IMR-90 (cell line): ENCODE measurements at regions not wholly inside any gene's neighbourhood (a gene's known extent, or its start where the extent isn't known, plus 50 kb on each side); places are given as distances from the start of the nearest gene placed in this dataset.

ENCODE experiments used
- ATAC-seq: fragments of 200-7000 bp; cut with Tn5 transposase; 2 replicates; pipeline ENCODE4 v1.9.1; 2020; ENCODE audit warnings: low read depth, mild to moderate bottlenecking, moderate library complexity
- BruUV-seq: library from RNA; stranded (reverse); fragments of 400-500 nt; replicated peaks from 2 replicates; lab custom pipeline; 2021; lab: Mats Ljungman, UMichigan
- CTCF ChIA-PET: fragments of 300-600 bp; formaldehyde crosslinking; extraction: SDS; loops from one replicate; lab custom pipeline; 2021; ENCODE audit warnings: antibody characterized with exemption; lab: Yijun Ruan, JAX
- POLR2A ChIA-PET: fragments of 300-600 bp; sonication (Branson Sonifier 250); formaldehyde crosslinking; loops from one replicate; lab custom pipeline; 2022; ENCODE audit warnings: antibody characterized with exemption; ENCODE audit not compliant: unreplicated experiment; lab: Charles Lee
- DNase-seq: peaks from one replicate; pipeline ENCODE4 v3.0.0; 2013
- H2AFZ ChIP-seq: replicated peaks from 2 replicates; pipeline ENCODE3; 2013; ENCODE audit warnings: low read length, mild to moderate bottlenecking; ENCODE audit not compliant: poor library complexity
- H2AK5ac ChIP-seq: 2 replicates; pipeline ENCODE4 v1.6.1; 2013; ENCODE audit warnings: low read depth, low read length, inconsistent platforms
- H2AK9ac ChIP-seq: replicated peaks from 2 replicates; pipeline ENCODE3; 2013; ENCODE audit warnings: mild to moderate bottlenecking, low read depth, low read length, moderate library complexity; ENCODE audit not compliant: poor library complexity
- H2BK120ac ChIP-seq: 2 replicates; pipeline ENCODE4 v1.6.1; 2013; ENCODE audit warnings: low read depth, low read length, inconsistent platforms
- H2BK15ac ChIP-seq: 3 replicates; pipeline ENCODE4 v1.6.1; 2013; ENCODE audit warnings: low read depth, low read length, inconsistent platforms
- H2BK20ac ChIP-seq: 2 replicates; pipeline ENCODE4 v1.6.1; 2013; ENCODE audit warnings: low read depth, mild to moderate bottlenecking, inconsistent platforms, low read length, moderate library complexity
- H2BK5ac ChIP-seq: 2 replicates; pipeline ENCODE4 v1.6.1; 2013; ENCODE audit warnings: mild to moderate bottlenecking, low read depth, low read length, inconsistent platforms; ENCODE audit not compliant: poor library complexity, severe bottlenecking
- H3K14ac ChIP-seq: replicated peaks from 2 replicates; pipeline ENCODE4 v1.6.1; 2013; ENCODE audit warnings: low read depth, low read length, inconsistent platforms
- H3K18ac ChIP-seq: 2 replicates; pipeline ENCODE4 v1.6.1; 2013; ENCODE audit warnings: low read depth, low read length, control low read depth
- H3K23ac ChIP-seq: 2 replicates; pipeline ENCODE4 v1.6.1; 2013; ENCODE audit warnings: low read depth, low read length, inconsistent platforms
- H3K27ac ChIP-seq: 2 replicates; pipeline ENCODE4 v1.5.1; 2013; ENCODE audit warnings: mild to moderate bottlenecking, control low read depth, low read length; ENCODE audit not compliant: insufficient read depth
- H3K27me3 ChIP-seq: 2 replicates; pipeline ENCODE4 v1.6.1; 2013; ENCODE audit warnings: low read length; ENCODE audit not compliant: control insufficient read depth, insufficient read depth
- H3K36me3 ChIP-seq: 2 replicates; pipeline ENCODE4 v1.6.1; 2013; ENCODE audit warnings: low read length, mixed read lengths; ENCODE audit not compliant: control insufficient read depth, insufficient read depth
- H3K4ac ChIP-seq: 2 replicates; pipeline ENCODE4 v1.6.1; 2013; ENCODE audit warnings: low read depth, low read length, inconsistent platforms
- H3K4me1 ChIP-seq: 2 replicates; pipeline ENCODE4 v1.6.1; 2013; ENCODE audit warnings: low read length, mixed read lengths; ENCODE audit not compliant: control insufficient read depth, insufficient read depth
- H3K4me2 ChIP-seq: 2 replicates; pipeline ENCODE4 v1.6.1; 2013; ENCODE audit warnings: low read depth, mild to moderate bottlenecking, control low read depth, low read length, moderate library complexity
- H3K4me3 ChIP-seq: 2 replicates; pipeline ENCODE4 v1.5.1; 2013; ENCODE audit warnings: low read depth, mild to moderate bottlenecking, control low read depth, low read length, moderate library complexity; ENCODE audit not compliant: insufficient read depth
- H3K56ac ChIP-seq: 2 replicates; pipeline ENCODE4 v1.6.1; 2013; ENCODE audit warnings: low read length, inconsistent platforms; ENCODE audit not compliant: insufficient read depth; ENCODE audit errors: extremely low read depth
- H3K79me1 ChIP-seq, 2 experiments: 2 replicates each; pipeline ENCODE4 v1.6.1; 2013; ENCODE audit warnings: low read length in 2 of 2, inconsistent platforms in 1 of 2, low read depth in 1 of 2
- H3K9ac ChIP-seq: 2 replicates; pipeline ENCODE4 v1.6.1; 2013; ENCODE audit warnings: low read depth, low read length, control low read depth
- H3K9me1 ChIP-seq: 2 replicates; pipeline ENCODE4 v1.6.1; 2013; ENCODE audit warnings: low read length, inconsistent platforms; ENCODE audit not compliant: insufficient read depth
- H3K9me3 ChIP-seq: 2 replicates; pipeline ENCODE4 v1.6.1; 2013; ENCODE audit warnings: low read length; ENCODE audit not compliant: control insufficient read depth, insufficient read depth
- H4K20me1 ChIP-seq: 2 replicates; pipeline ENCODE4 v1.6.1; 2013; ENCODE audit warnings: low read length, inconsistent platforms; ENCODE audit not compliant: insufficient read depth
- H4K5ac ChIP-seq: 2 replicates; pipeline ENCODE4 v1.6.1; 2013; ENCODE audit warnings: mild to moderate bottlenecking, low read depth, low read length, control low read depth
- H4K8ac ChIP-seq, 2 experiments: 2 replicates each; pipeline ENCODE4 v1.6.1; 2013; ENCODE audit warnings: low read depth in 2 of 2, low read length in 2 of 2, control low read depth in 1 of 2, inconsistent platforms in 1 of 2
- H4K91ac ChIP-seq: 2 replicates; pipeline ENCODE4 v1.6.1; 2013; ENCODE audit warnings: low read depth, low read length, inconsistent platforms; ENCODE audit not compliant: insufficient read depth
- CTCF ChIP-seq: conservative IDR thresholded peaks from 2 replicates; pipeline ENCODE4 v1.5.1; 2012; ENCODE audit warnings: mild to moderate bottlenecking, low read depth, low read length, improper control_type of control experiment
- MAZ ChIP-seq: IDR thresholded peaks from 2 replicates; pipeline ENCODE4 v1.6.1; 2012; ENCODE audit warnings: low read depth, mild to moderate bottlenecking, low read length, improper control_type of control experiment, moderate library complexity, borderline replicate concordance
- RCOR1 ChIP-seq: IDR thresholded peaks from 2 replicates; pipeline ENCODE4 v1.6.1; 2012; ENCODE audit warnings: mild to moderate bottlenecking, low read length, improper control_type of control experiment; ENCODE audit not compliant: insufficient replicate concordance
- SMC3 ChIP-seq: fragments of 150-350 bp; IDR thresholded peaks from 2 replicates; pipeline ENCODE4 v1.6.1; 2016; ENCODE audit warnings: low read depth, mild to moderate bottlenecking, antibody characterized with exemption, low read length, moderate library complexity
- WGBS, 2 experiments: methylation state at CpG; one replicate each; pipeline versions ENCODE4 v1.1.5 to v1.1.7; 2013; ENCODE audit warnings: missing lambda C conversion rate in 2 of 2; ENCODE audit not compliant: insufficient read length in 1 of 2; ENCODE audit errors: extremely low coverage in 2 of 2; 5-methylcytosine and 5-hydroxymethylcytosine counted together
- dilution Hi-C: fragments of 300-500 bp; cut with HindIII; formaldehyde crosslinking; loops from one replicate; pipeline ENCODE4 v1.14.3; 2018; ENCODE audit warnings: low sequenced_read_pairs; ENCODE audit not compliant: unreplicated experiment
- in situ Hi-C: fragments of 300-500 bp; cut with MboI; formaldehyde crosslinking; loops from 3 replicates; pipeline ENCODE4 v1.14.3; 2019; ENCODE audit warnings: low sequenced_read_pairs, inconsistent platforms, mixed read lengths
- intact Hi-C: fragments of 100-400 bp; cut with micrococcal nuclease; formaldehyde crosslinking; loops from 2 replicates; pipeline ENCODE4 v1.10.0; 2022

- H2AK5ac ChIP-seq: no peak overlapping the region
- no peak overlapping the region for H2BK5ac ChIP-seq
- H3K9me1 ChIP-seq: no peaks in the 10 kb centered on the region
- no peak overlapping the region for H3K4ac ChIP-seq
- no peak overlapping the region for H3K56ac ChIP-seq
- no peak overlapping the region for H3K9ac ChIP-seq
- WGBS, 2 experiments: 60% methylated on average over 1 of the region's 9 CpGs; no CpG with 5 or more reads in 1 of the 2 experiments
- no peak for ATAC-seq
- no peaks in the 10 kb centered on the region for H3K79me1 ChIP-seq
- no peak overlapping the region for H2BK15ac ChIP-seq
- in situ Hi-C loops (no loop called here), dilution Hi-C loops (no loop called here), intact Hi-C loops (no loop called here)
- H3K4me2 ChIP-seq: no peak overlapping the region
- TF ChIP-seq CTCF: no peak
- TF ChIP-seq SMC3: no peak
- TF ChIP-seq MAZ: no peak
- TF ChIP-seq RCOR1: no peak
- H2BK20ac ChIP-seq: no peak overlapping the region
- no peaks in the 10 kb centered on the region for H3K9me3 ChIP-seq
- H3K14ac ChIP-seq: no peak overlapping the region
- H3K4me3 ChIP-seq: no peak overlapping the region
- H3K4me1 ChIP-seq: no peaks in the 10 kb centered on the region
- BruUV-seq: no TSS peak
- no peak overlapping the region for H3K18ac ChIP-seq
- H4K91ac ChIP-seq: no peak overlapping the region
- CTCF ChIA-PET: no interaction called here
- no peak for DNase-seq
- H4K20me1 ChIP-seq: no peaks in the 10 kb centered on the region
- H4K5ac ChIP-seq: no peak overlapping the region
- no peak overlapping the region for H4K8ac ChIP-seq
- H3K23ac ChIP-seq: no peak overlapping the region
- H3K27me3 ChIP-seq: peaks cover 3% of the 10 kb centered on the region
- H3K27ac ChIP-seq: no peak overlapping the region
- POLR2A ChIA-PET: no interaction called here
- H2AFZ ChIP-seq: no peak overlapping the region
- no peak overlapping the region for H2AK9ac ChIP-seq
- H2BK120ac ChIP-seq: no peak overlapping the region
- H3K36me3 ChIP-seq: no peaks in the 10 kb centered on the region
Measured at GRCh38 chr4:4776335-4776734, 83.1 kb upstream of the MSX1 start.
